ENCODE measurements at regions not wholly inside any gene's neighbourhood (a gene's known extent, or its start where the extent isn't known, plus 50 kb on each side); places are given as distances from the start of the nearest gene placed in this dataset.

GRCh38 chr3:24578324-24578723, 83.7 kb upstream of the THRB start:
- 81 to 88% methylated on average over 1 of the region's 1 CpG for WGBS, 2 donors
- TF ChIP-seq CTCF (IDR thresholded peaks at IDR 0.05): no peak
- TF ChIP-seq POLR2A (IDR thresholded peaks at IDR 0.05): no peak
- no peak overlapping the region for H3K27ac ChIP-seq
- peaks cover 0 to 8% (median 0%) of the 10 kb centered on the region in 3 donors for H3K4me1 ChIP-seq
- no peaks in the 10 kb centered on the region for H3K27me3 ChIP-seq
- no peaks in the 10 kb centered on the region for H3K9me3 ChIP-seq
- H3K4me3 ChIP-seq: no peak overlapping the region
- DNase-seq: no peak
- intact Hi-C loops (cut with DNase I): no loop called here
- H3K36me3 ChIP-seq: no peaks in the 10 kb centered on the region

- H3K27me3 ChIP-seq: no peaks in the 10 kb centered on the region
- no peak overlapping the region for H3K4me3 ChIP-seq
- H3K4me1 ChIP-seq: peaks cover 0 to 8% (median 0%) of the 10 kb centered on the region in 3 donors
- H3K27ac ChIP-seq: no peak overlapping the region
- no peaks in the 10 kb centered on the region for H3K9me3 ChIP-seq
- no peaks in the 10 kb centered on the region for H3K36me3 ChIP-seq
- DNase-seq: no peak
- TF ChIP-seq CTCF (IDR thresholded peaks at IDR 0.05) (no peak), POLR2A (IDR thresholded peaks at IDR 0.05) (no peak)
- 51 to 55% methylated on average over 1 to 3 of the region's 4 CpGs for WGBS, 2 donors
- intact Hi-C loops (cut with DNase I): no loop called here
These were observed 84.3 kb upstream of the THRB start for GRCh38 chr3:24578951-24579421.

GRCh38 chr3:24582431-24583403, 88.1 kb upstream of the THRB start:
- intact Hi-C loops (cut with DNase I): no loop called here
- 76 to 85% methylated on average over 10 of the region's 10 CpGs for WGBS, 2 donors

GRCh38 chr3:24586920-24587319, 92.3 kb upstream of the THRB start:
- no peak for DNase-seq
- Histone ChIP-seq H3K27me3 (no peaks in the 10 kb centered on the region), H3K36me3 (no peaks in the 10 kb centered on the region), H3K27ac (no peak overlapping the region), H3K9me3 (no peaks in the 10 kb centered on the region), H3K4me3 (no peak overlapping the region), H3K4me1 (peaks cover 0 to 27% (median 0%) of the 10 kb centered on the region in 3 donors)
- 42 to 73% methylated on average over 2 to 4 of the region's 4 CpGs for WGBS, 2 donors
- TF ChIP-seq CTCF (IDR thresholded peaks at IDR 0.05) (no peak), POLR2A (IDR thresholded peaks at IDR 0.05) (no peak)
- intact Hi-C loops (cut with DNase I): no loop called here

More at GRCh38 chr3:24582431-24583403, 88.1 kb upstream of the THRB start:
- TF ChIP-seq POLR2A (IDR thresholded peaks at IDR 0.05) (no peak), CTCF (IDR thresholded peaks at IDR 0.05) (peak in 2 of 6 experiments; percentile 22 to 46)
- no peaks in the 10 kb centered on the region for H3K36me3 ChIP-seq
- DNase-seq: no peak
- peaks cover 0 to 8% (median 0%) of the 10 kb centered on the region in 3 donors for H3K4me1 ChIP-seq
- H3K4me3 ChIP-seq: no peak overlapping the region
- no peaks in the 10 kb centered on the region for H3K9me3 ChIP-seq
- no peak overlapping the region for H3K27ac ChIP-seq
- H3K27me3 ChIP-seq: no peaks in the 10 kb centered on the region
